HepG2 (cell line): ENCODE measurements at regions not wholly inside any gene's neighbourhood (a gene's known extent, or its start where the extent isn't known, plus 50 kb on each side); places are given as distances from the start of the nearest gene placed in this dataset.

Experiments
- ATAC-seq: fragments of 200-7000 bp; cut with Tn5 transposase; 3 replicates; pipeline ENCODE4 v1.9.1; 2020; ENCODE audit warnings: mild to moderate bottlenecking, moderate library complexity
- BruUV-seq: library from RNA; stranded (reverse); fragments of 400-500 nt; replicated peaks from 2 replicates; lab custom pipeline; 2021; lab: Mats Ljungman, UMichigan
- CTCF ChIA-PET: fragments of 300-600 bp; formaldehyde crosslinking; extraction: SDS; loops from one replicate; lab custom pipeline; 2021; ENCODE audit warnings: low total read pairs, inconsistent platforms, low intra/inter-chr PET ratio; lab: Yijun Ruan, JAX
- POLR2A ChIA-PET: fragments of 350-600 bp; sonication (Branson Sonifier 250); formaldehyde crosslinking; loops from one replicate; lab custom pipeline; 2020; ENCODE audit warnings: antibody characterized with exemption, inconsistent platforms; lab: Yijun Ruan, JAX
- DNase-seq: peaks from one replicate; pipeline ENCODE4 v3.0.0-alpha.2; 2015; ENCODE audit warnings: low spot score
- FAIRE-seq: peaks from 3 replicates; lab custom pipeline; 2011; peaks lifted over from hg19 to GRCh38; lab: Jason Lieb, UNC
- H2AFZ ChIP-seq: one replicate; pipeline ENCODE4 v1.6.1; 2011; ENCODE audit warnings: low read length, inconsistent platforms
- H3K27ac ChIP-seq: fragments of 300-600 bp; 3 replicates; pipeline ENCODE4 v1.8.0; 2011; ENCODE audit warnings: mixed run types, mild to moderate bottlenecking, mixed read lengths, low read length, inconsistent platforms; ENCODE audit not compliant: insufficient read depth; ENCODE audit errors: extremely low read length
- H3K27me3 ChIP-seq, 2 experiments: fragments of 200-600 bp in 1 of 2; 2 replicates in 1 of 2; 3 replicates in 1 of 2; pipeline versions ENCODE4 v1.6.0 to v1.8.0; 2011; ENCODE audit warnings: low read length in 2 of 2, mild to moderate bottlenecking in 2 of 2, moderate library complexity in 2 of 2, inconsistent platforms in 1 of 2; ENCODE audit not compliant: insufficient read depth in 2 of 2, control insufficient read depth in 1 of 2
- H3K36me3 ChIP-seq, 2 experiments: fragments of 200-600 bp in 1 of 2; replicated peaks in 1 of 2; 2 replicates in 1 of 2; 3 replicates in 1 of 2; pipeline versions ENCODE4 v1.5.1 to v1.8.0; 2011; ENCODE audit warnings: low read length in 2 of 2, inconsistent platforms in 1 of 2; ENCODE audit not compliant: insufficient read depth in 2 of 2, control insufficient read depth in 1 of 2
- H3K4me1 ChIP-seq: 2 replicates; pipeline ENCODE4 v1.5.1; 2012; ENCODE audit warnings: low read length, inconsistent platforms; ENCODE audit not compliant: insufficient read depth
- H3K4me2 ChIP-seq: 2 replicates; pipeline ENCODE4 v1.6.0; 2011; ENCODE audit warnings: low read depth, low read length, inconsistent platforms
- H3K4me3 ChIP-seq, 3 experiments: fragments of 200-600 bp in 1 of 3; sonication (generic), shearing (Covaris generic) in 1 of 3; replicated peaks in 1 of 3; 2 replicates each; pipeline ENCODE4 v1.5.1; 2011 to 2016; ENCODE audit warnings: low read length in 3 of 3, inconsistent platforms in 2 of 3, low read depth in 2 of 3, mild to moderate bottlenecking in 2 of 3, control low read depth in 1 of 3, mixed read lengths in 1 of 3; ENCODE audit not compliant: insufficient read depth in 1 of 3
- H3K79me2 ChIP-seq: one replicate; pipeline ENCODE4 v1.6.1; 2011; ENCODE audit warnings: low read length, inconsistent platforms; ENCODE audit not compliant: insufficient read depth
- H3K9ac ChIP-seq: 2 replicates; pipeline ENCODE4 v1.6.0; 2011; ENCODE audit warnings: mild to moderate bottlenecking, low read depth, low read length, inconsistent platforms; ENCODE audit not compliant: insufficient read depth
- H3K9me3 ChIP-seq: 2 replicates; pipeline ENCODE4 v1.5.1; 2012; ENCODE audit warnings: mild to moderate bottlenecking, low read length
- H4K20me1 ChIP-seq: 2 replicates; pipeline ENCODE4 v1.6.0; 2011; ENCODE audit warnings: inconsistent platforms, mild to moderate bottlenecking, low read length, moderate library complexity; ENCODE audit not compliant: insufficient read depth
- CSRNP1 ChIP-seq: sonication (generic); formaldehyde crosslinking; IDR thresholded peaks from 2 replicates; pipeline ENCODE4 v1.8.1; 2023; ENCODE audit warnings: mild to moderate bottlenecking, missing genetic modification reagents
- GMEB1 ChIP-seq: sonication (generic); formaldehyde crosslinking; IDR thresholded peaks from 2 replicates; pipeline ENCODE4 v1.5.1; 2020; ENCODE audit warnings: missing genetic modification reagents, mild to moderate bottlenecking, borderline replicate concordance
- HDAC2 ChIP-seq: sonication (generic); formaldehyde crosslinking; IDR thresholded peaks from 2 replicates; pipeline ENCODE4 v1.4.0; 2020; ENCODE audit warnings: missing genetic modification reagents
- HMG20B ChIP-seq: conservative IDR thresholded peaks from 2 replicates; pipeline ENCODE4 v1.6.1; 2016; ENCODE audit warnings: missing genetic modification reagents, missing compliant biosample characterization
- KAT7 ChIP-seq: IDR thresholded peaks from 2 replicates; pipeline ENCODE4 v1.6.1; 2018; ENCODE audit warnings: borderline replicate concordance, missing compliant biosample characterization
- KDM2A ChIP-seq: sonication (generic); formaldehyde crosslinking; IDR thresholded peaks from 2 replicates; pipeline ENCODE4 v1.4.0; 2020; ENCODE audit warnings: low read depth, missing genetic modification reagents, borderline replicate concordance
- LBX2 ChIP-seq: sonication (generic); formaldehyde crosslinking; IDR thresholded peaks from 2 replicates; pipeline ENCODE4 v1.5.0; 2020; ENCODE audit warnings: missing genetic modification reagents, mild to moderate bottlenecking, borderline replicate concordance
- NCOA5 ChIP-seq: sonication (generic); formaldehyde crosslinking; IDR thresholded peaks from 2 replicates; pipeline ENCODE4 v1.4.0; 2020; ENCODE audit warnings: missing genetic modification reagents
- SOX5 ChIP-seq: IDR thresholded peaks from 2 replicates; pipeline ENCODE4 v1.6.1; 2016; ENCODE audit warnings: borderline replicate concordance
- SP2 ChIP-seq: sonication (generic); formaldehyde crosslinking; IDR thresholded peaks from 2 replicates; pipeline ENCODE4 v1.5.1; 2020; ENCODE audit warnings: mild to moderate bottlenecking, missing genetic modification reagents
- ZNF773 ChIP-seq: sonication (generic); formaldehyde crosslinking; IDR thresholded peaks from 2 replicates; pipeline ENCODE4 v1.4.0; 2020; ENCODE audit warnings: missing genetic modification reagents, borderline replicate concordance
- WGBS: methylation state at CpG from one replicate; pipeline ENCODE4 v1.1.6; 2017; ENCODE audit warnings: low lambda C conversion rate; 5-methylcytosine and 5-hydroxymethylcytosine counted together
- in situ Hi-C: cut with HindIII; loops from 2 replicates; pipeline ENCODE4 v1.10.0; 2017; ENCODE audit warnings: low pct_unique_long_range_greater_than_20kb; ENCODE audit not compliant: extremely low pct_ligation_motif_present
- intact Hi-C: fragments of 100-400 bp; cut with micrococcal nuclease; formaldehyde crosslinking; loops from one replicate; pipeline ENCODE4 v1.10.0; 2022; ENCODE audit not compliant: unreplicated experiment
- TF ChIP-seq, protein P1 (sequence below): sonication (generic); formaldehyde crosslinking; IDR thresholded peaks from 2 replicates; pipeline ENCODE4 v1.4.0; 2020; ENCODE audit warnings: missing genetic modification reagents
- TF ChIP-seq, protein P2 (sequence below): IDR thresholded peaks from 2 replicates; pipeline ENCODE4 v1.4.0; 2020; ENCODE audit warnings: mild to moderate bottlenecking, missing genetic modification reagents

DNA sequence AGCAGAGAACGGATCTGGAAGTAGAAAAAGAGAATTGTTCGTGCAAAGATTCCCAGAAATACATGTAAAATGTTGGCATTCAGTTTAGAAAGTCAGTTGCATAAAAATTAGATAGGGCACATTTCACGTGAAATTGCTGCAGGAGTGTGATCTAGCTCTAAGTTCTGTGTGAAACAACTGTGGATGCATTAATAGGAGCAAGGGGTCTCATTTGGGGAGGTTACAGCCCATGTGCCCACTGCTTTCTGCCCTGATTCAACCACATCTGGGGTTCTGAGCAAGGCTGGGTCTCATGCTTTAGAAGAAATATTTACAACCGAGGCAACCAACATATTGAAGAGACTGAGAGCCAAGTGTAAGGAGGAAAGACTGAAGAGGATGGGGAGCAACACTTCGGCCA is 639.0 kb downstream of the BCOR start:
- no peaks in the 10 kb centered on the region for H3K27me3 ChIP-seq
- H3K4me2 ChIP-seq = no peak overlapping the region
- no peaks in the 10 kb centered on the region for H3K79me2 ChIP-seq
- FAIRE-seq = no peak
- ChIA-PET POLR2A (no interaction called here), CTCF (no interaction called here)
- 37% methylated on average over 5 of the region's 5 CpGs for WGBS
- ATAC-seq = no peak
- intact Hi-C loops (no loop called here), in situ Hi-C loops (loop anchor here (10.0 kb wide), 1 partner anchor 56 kb away; no protein-coding TSS in a partner anchor)
- no peaks in the 10 kb centered on the region for H3K9me3 ChIP-seq
- no peak overlapping the region for H3K4me3 ChIP-seq
- no TSS peak for BruUV-seq
- H3K36me3 ChIP-seq = no peaks in the 10 kb centered on the region
- no peaks in the 10 kb centered on the region for H4K20me1 ChIP-seq
- DNase-seq = no peak
- no peaks in the 10 kb centered on the region for H3K4me1 ChIP-seq
- H3K27ac ChIP-seq = no peak overlapping the region
- no peak overlapping the region for H2AFZ ChIP-seq
- TF ChIP-seq, protein P1, sequence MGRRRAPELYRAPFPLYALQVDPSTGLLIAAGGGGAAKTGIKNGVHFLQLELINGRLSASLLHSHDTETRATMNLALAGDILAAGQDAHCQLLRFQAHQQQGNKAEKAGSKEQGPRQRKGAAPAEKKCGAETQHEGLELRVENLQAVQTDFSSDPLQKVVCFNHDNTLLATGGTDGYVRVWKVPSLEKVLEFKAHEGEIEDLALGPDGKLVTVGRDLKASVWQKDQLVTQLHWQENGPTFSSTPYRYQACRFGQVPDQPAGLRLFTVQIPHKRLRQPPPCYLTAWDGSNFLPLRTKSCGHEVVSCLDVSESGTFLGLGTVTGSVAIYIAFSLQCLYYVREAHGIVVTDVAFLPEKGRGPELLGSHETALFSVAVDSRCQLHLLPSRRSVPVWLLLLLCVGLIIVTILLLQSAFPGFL (CRISPR knock-in tag) = no peak
- no peak for TF ChIP-seq HDAC2 (CRISPR knock-in tag)
- TF ChIP-seq SOX5 (CRISPR knock-in tag) = no peak
- TF ChIP-seq KAT7 (CRISPR knock-in tag) = no peak
- no peak for TF ChIP-seq ZNF773
- TF ChIP-seq NCOA5 (CRISPR knock-in tag) = no peak
- TF ChIP-seq SP2 = no peak
- no peak for TF ChIP-seq LBX2 (CRISPR knock-in tag)
- TF ChIP-seq KDM2A (CRISPR knock-in tag) = no peak
- no peak for TF ChIP-seq HMG20B
- TF ChIP-seq, protein P2, sequence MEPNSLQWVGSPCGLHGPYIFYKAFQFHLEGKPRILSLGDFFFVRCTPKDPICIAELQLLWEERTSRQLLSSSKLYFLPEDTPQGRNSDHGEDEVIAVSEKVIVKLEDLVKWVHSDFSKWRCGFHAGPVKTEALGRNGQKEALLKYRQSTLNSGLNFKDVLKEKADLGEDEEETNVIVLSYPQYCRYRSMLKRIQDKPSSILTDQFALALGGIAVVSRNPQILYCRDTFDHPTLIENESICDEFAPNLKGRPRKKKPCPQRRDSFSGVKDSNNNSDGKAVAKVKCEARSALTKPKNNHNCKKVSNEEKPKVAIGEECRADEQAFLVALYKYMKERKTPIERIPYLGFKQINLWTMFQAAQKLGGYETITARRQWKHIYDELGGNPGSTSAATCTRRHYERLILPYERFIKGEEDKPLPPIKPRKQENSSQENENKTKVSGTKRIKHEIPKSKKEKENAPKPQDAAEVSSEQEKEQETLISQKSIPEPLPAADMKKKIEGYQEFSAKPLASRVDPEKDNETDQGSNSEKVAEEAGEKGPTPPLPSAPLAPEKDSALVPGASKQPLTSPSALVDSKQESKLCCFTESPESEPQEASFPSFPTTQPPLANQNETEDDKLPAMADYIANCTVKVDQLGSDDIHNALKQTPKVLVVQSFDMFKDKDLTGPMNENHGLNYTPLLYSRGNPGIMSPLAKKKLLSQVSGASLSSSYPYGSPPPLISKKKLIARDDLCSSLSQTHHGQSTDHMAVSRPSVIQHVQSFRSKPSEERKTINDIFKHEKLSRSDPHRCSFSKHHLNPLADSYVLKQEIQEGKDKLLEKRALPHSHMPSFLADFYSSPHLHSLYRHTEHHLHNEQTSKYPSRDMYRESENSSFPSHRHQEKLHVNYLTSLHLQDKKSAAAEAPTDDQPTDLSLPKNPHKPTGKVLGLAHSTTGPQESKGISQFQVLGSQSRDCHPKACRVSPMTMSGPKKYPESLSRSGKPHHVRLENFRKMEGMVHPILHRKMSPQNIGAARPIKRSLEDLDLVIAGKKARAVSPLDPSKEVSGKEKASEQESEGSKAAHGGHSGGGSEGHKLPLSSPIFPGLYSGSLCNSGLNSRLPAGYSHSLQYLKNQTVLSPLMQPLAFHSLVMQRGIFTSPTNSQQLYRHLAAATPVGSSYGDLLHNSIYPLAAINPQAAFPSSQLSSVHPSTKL (CRISPR knock-in tag) = no peak
- no peak for TF ChIP-seq CSRNP1 (CRISPR knock-in tag)
- TF ChIP-seq GMEB1 (CRISPR knock-in tag) = no peak
- no peak overlapping the region for H3K9ac ChIP-seq
